ENCODE measurements at regions not wholly inside any gene's neighbourhood (a gene's known extent, or its start where the extent isn't known, plus 50 kb on each side); places are given as distances from the start of the nearest gene placed in this dataset.
"Not testable (repeated sequence)": the region's sequence is repeated elsewhere in the genome, so short reads cannot be mapped to it uniquely, and the experiment has no call there.

DNA sequence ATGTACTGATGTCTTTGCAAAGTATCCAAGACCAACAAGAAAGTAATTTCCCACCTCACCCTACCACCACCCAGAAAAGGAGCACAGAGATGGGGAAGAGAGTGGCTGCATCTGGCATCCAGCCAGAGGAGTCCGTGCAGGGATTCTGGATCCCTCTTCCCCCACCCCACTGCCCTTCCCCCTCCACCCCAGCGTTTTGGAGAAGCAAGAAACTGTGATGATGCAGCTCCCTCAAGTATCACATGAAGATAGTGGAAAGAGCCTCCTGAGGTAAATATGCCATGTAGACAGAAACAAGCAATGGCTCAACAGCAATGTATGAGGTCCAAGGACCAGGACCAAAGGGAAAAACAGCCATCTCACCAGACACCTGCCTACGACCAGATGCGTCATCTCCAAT is 153.8 kb downstream of the DEPDC1B start:
- DNase-seq = no peak

- no peak for DNase-seq
Measured at GRCh38 chr5:60545551-60545950, 154.4 kb downstream of the DEPDC1B start.

DNA sequence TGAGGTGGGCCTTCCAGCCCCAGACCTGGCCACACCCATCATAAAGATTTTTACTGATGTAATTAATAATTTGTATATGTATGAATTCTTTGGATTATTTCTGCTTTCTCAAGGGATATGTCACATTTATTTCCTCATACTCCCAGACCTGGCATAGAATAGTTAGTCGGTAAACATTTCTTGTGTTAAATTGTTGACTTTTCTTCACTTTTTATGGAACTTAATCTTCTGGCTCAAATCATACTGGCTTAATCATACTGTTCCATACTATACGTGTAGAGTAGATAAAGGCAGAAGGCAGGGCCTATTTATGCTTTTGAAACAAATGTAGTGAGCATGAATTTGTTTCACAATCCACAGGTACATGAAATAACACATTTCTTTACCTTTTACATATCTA is 155.8 kb downstream of the DEPDC1B start:
- DNase-seq = no peak

GRCh38 chr5:60541980-60542379 is 158.0 kb downstream of the DEPDC1B start:
- DNase-seq = no peak

GRCh38 chr5:60540856-60541805 is 158.8 kb downstream of the DEPDC1B start:
- no peak for DNase-seq

DNA sequence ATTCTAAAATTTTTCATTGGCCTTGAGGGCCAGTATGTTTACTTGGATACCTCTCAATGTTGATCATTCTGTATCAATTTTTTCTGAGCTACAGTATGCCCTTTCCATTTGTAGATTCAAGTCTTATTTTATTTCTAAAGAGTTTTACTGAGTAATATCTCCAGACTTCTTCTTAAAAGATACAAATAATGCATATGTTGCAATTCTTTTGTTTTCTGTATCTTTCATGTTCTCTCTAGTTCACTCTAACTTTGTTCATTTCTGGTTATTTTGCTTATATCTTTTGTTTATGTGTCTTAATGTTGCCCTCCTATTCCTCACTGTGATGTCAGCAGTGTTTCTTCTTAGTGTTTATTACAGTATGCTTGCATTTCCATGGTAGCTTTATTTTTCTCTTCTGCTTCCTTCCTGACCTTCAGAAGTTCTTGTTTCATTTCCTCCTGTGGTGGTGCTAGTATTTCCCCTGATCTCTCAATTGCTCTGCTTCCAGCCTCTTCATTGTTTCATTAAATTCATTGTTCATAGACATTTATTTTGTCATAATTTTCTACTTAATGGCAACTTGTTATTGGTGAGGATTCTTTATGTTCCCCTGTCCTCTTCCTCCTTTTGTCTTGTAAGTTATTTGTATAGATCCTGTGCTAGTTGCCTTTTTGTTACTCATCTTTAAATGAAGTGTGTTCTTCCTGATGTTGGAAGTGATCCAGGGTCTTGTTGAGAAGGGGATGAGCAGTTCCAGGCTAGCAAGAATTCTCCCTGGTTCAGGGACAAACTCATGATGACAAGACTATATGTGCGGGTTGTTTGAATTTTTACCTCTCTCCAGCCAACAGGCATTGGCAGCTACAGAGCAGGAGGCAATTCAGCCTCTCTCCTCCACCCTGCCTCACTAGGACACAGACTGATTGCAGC is 160.8 kb downstream of the DEPDC1B start:
- no peak for DNase-seq

- DNase-seq = no peak
Measured at GRCh38 chr5:60538426-60538825, 161.5 kb downstream of the DEPDC1B start.

GRCh38 chr5:60535951-60536350 is 164.0 kb downstream of the DEPDC1B start:
- no peak for DNase-seq

GRCh38 chr5:60535198-60535597 is 164.8 kb downstream of the DEPDC1B start:
- no peak for DNase-seq

GRCh38 chr5:60533789-60534188 is 166.2 kb downstream of the DEPDC1B start:
- DNase-seq = no peak

- DNase-seq = not testable (repeated sequence)
Measured at GRCh38 chr5:60532796-60533195, 167.2 kb downstream of the DEPDC1B start.

DNA sequence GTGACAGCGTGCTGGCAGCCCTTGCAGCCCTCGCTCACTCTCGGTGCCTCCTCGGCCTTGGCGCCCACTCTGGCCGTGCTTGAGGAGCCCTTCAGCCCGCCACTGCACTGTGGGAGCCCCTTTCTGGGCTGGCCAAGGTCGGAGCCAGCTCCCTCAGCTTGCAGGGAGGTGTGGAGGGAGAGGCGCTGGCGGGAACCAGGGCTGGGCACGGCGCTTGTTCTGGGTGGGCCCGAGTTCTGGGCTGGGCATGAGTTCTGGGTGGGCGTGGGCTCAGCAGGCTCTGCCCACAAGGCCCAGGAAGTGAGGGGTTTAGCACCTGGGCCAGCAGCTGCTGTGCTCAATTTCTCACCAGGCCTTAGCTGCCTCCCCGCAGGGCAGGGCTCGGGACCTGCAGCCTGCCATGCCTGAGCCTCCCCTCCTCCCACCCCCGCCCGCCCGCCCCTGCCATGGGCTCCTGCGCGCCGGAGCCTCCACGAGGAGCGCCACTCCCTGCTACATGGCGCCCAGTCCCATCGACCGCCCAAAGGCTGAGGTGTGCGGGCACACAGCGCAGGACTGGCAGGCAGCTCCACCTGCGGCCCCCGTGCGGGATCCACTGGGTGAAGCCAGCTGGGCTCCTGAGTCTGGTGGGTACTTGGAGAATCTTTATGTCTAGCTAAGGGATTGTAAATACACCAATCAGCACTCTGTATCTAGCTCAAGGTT is 169.7 kb downstream of the DEPDC1B start:
- DNase-seq = not testable (repeated sequence)

DNA sequence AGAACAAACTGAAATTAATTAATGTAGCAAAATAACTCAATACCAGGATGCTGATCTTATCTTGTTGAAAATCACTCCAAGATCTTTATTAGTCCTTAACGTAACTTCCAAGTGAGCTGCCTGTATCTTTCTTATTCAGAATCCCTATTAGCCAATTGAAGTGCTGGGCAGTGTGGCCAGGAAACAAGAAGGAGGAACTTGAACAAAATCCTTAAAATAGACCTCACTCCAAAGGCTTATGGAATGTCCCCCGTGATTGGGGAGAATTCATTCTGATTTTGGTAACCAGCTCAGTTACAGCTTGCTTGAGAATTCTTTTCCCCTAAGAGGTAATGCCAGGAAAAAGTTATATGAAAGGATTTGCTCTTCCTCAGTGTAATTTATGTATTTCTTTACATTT is 171.0 kb downstream of the DEPDC1B start:
- no peak for DNase-seq

- DNase-seq = no peak
Measured at GRCh38 chr5:60527072-60527471, 172.9 kb downstream of the DEPDC1B start.

DNA sequence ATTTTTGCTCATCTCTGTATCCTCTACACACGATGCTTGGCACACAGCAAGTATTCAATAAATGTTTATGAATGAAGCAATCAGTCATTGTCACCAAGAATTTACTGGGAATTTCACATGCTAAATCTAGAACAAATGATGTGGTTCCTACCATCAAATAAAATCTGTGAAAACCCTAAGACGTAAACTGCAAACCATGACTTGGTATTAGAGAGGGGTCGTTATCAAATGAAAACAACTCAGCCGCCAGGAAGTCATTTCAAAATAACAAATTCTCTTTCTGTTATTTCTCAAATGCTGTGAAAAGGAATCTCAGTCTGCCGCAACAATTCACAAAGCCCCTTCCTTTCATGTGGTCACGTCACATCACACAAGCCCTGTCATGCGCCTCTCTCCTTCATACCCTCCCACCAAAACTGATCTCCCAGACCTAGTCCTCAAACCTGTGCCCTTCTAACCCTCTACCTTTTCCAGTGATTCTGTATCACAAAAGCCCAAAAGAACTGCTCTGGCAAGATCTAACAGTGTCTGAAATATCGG is 173.6 kb downstream of the DEPDC1B start:
- DNase-seq = no peak

- DNase-seq = no peak
Measured at GRCh38 chr5:60522292-60522905, 177.6 kb downstream of the DEPDC1B start.

DNA sequence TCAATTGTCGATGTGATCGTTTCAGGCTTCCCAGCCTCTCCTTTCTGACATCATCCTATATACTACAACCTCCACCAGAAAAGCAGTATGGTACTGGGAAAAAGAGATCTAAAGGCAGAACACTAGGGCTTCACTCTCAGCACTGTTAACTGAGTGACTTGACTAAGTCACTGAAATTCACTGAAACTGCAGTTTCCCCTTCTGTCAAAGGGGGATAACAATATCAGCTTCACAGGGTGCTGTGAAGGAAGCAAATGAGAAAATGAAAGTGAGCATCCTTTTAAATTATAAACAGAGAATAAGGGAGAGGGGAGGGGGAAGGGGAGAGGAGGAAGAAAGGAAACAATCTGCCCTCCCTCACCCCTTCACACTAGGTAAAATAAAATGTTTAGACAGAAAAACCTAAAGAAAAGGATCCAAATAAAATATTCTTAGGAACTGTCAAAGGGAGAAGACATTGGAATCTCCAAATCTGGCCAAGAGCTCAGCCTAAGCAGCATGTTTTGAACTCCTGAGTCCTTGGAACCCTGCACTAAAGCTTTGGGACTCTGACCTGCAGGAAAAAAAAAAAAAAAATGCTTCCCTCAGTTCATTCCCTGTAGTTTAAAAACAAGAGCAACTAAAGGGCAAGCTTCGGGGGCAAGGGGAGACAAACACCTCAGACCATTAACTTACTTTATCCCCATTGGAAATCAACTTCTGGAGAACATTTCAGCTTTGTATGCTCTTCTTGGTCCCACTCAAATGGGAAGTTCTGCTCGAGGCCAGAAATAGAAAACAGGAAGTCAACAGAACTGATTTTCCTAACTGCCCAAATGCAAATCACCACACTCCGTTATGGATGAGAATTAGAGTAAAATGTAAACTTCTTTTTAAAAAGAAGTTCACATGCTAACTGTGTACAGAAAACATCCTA is 178.3 kb downstream of the DEPDC1B start:
- no peak for DNase-seq

DNA sequence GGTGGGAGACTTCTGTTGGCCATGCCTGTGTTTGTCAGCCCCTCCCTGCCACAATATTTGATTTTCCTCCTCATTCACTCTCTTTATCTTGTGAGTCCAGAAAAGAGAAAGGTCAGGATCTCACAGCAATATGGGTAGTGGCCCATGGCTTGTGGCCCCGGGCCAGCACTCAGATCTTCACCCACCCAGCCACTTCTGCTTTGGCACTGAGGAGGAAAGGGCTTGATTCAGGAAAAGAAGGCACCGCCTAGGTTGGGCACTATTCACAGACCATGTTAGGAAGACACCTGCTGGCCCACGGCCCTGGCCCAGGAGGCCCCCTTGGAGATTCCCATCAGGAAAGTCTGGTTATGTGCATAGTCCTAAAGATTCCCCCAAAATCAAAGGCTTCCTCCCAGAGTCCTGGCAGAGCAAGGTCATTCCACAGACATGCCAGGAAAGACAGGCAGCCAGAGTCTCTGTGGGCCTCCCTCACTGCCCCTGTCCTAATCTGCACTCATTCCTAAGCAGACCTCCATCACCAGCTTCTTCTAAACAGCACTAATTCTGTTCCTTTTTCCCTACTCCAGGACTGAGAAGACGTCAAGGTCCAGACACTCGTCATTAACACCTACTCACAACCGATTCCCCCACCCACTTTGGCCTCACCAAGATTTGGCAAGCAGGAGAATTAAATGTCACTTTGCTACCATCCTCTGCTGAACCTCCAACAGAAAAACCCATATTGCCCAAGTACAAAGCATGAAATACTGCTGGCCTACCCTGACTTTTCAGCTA is 179.3 kb downstream of the DEPDC1B start:
- no peak for DNase-seq

DNA sequence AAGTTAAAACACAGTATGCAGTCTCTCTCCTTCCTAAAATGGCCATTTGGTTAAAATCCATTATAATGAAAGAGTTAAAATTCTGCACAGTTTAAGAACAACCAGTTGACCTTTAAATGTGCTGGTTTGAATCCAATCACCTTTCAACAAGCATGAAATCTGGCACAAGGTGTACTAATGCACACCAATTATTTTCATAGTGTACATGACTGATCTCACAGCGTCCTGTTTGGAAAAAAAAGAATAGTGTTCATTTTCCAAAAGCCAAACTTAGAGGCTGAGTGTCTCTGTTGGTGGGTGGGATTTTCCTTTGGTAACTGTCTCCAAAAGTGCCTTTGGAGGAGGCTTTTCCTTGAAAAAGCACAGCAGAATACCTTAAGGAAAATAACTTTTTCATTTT is 180.6 kb downstream of the DEPDC1B start:
- no peak for DNase-seq

DNA sequence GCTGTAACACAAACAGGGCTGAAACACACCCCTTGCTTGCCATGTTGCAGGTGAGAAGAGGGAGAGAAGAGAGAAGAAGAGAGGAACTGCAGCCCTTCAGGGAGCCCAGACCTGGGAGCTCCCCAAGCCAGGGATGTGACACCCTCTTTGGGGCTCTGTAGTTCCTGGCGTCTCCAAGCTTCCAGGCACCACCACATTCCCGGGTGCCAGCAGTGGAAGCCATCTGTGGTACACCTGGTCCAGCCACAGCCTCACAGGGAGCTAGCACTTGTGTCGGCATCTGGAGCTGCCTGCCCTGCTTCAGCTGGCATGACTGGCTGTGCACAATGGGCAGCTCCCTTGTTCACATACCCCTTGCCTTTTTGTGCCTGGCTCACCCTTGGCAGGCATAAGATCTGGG is 182.1 kb downstream of the DEPDC1B start:
- no peak for DNase-seq
